NT2/D1 (cell line): ENCODE measurements at regions not wholly inside any gene's neighbourhood (a gene's known extent, or its start where the extent isn't known, plus 50 kb on each side); places are given as distances from the start of the nearest gene placed in this dataset.
"Not testable (repeated sequence)": the region's sequence is repeated elsewhere in the genome, so short reads cannot be mapped to it uniquely, and the experiment has no call there.

Source experiments
- SUZ12 ChIP-seq: IDR thresholded peaks from 2 replicates; pipeline ENCODE4 v1.6.1; 2011; ENCODE audit not compliant: insufficient read length, insufficient read depth; ENCODE audit errors: extremely low read depth
- YY1 ChIP-seq: IDR thresholded peaks from 2 replicates; pipeline ENCODE4 v1.6.1; 2011; ENCODE audit not compliant: insufficient read length, insufficient read depth

DNA sequence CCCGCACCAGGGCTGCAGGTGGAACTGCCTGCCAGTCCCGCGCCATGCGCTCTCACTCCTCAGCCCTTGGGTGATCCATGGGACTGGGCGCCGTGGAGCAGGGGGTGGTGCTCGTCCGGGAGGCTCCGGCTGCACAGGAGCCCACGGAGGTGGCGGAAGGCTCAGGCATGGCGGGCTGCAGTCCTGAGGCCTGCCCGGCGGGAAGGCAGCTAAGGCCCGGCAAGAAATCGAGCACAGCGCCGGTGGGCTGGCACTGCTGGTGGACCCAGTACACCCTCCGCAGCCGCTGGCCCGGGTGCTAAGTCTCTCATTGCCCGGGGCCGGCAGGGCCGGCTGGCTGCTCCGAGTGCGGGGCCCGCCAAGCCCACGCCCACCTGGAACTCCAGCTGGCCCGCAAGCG lies 976.0 kb downstream of the ADGRL2 start:
- not testable (repeated sequence) for TF ChIP-seq YY1, SUZ12
